ENCODE measurements at regions not wholly inside any gene's neighbourhood (a gene's known extent, or its start where the extent isn't known, plus 50 kb on each side); places are given as distances from the start of the nearest gene placed in this dataset.
"Not testable (repeated sequence)": the region's sequence is repeated elsewhere in the genome, so short reads cannot be mapped to it uniquely, and the experiment has no call there.

DNA sequence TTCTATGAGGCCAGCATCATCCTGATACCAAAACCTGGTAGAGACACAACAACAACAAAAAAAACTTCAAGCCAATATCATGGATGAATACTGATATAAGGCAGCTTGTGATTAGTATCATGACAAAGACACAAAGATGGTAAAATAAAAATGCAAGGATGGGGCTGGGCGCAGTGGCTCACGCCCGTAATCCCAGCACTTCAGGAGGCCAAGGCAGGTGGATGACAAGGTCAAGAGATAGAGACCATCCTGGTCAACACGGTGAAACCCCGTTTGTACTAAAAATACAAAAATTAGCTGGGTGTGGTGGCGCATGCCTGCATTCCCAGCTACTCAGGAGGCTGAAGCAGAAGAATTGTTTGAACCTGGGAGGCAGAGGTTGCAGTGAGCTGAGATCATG lies 210.2 kb downstream of the POTEM start:
- H3K4me1 ChIP-seq (ENCODE audit: insufficient read depth, low read length, severe bottlenecking); H4K20me1 ChIP-seq (ENCODE audit: insufficient read depth, low read length); H3F3A ChIP-seq (ENCODE audit: insufficient read depth, low read length); H3K4me2 ChIP-seq (ENCODE audit: low read length); H3K36me3 ChIP-seq (ENCODE audit: insufficient read depth, low read length); H3K4me3 ChIP-seq (ENCODE audit: low read depth, low read length, poor library complexity, severe bottlenecking); H3K27ac ChIP-seq (ENCODE audit: low read depth, low read length, poor library complexity, severe bottlenecking); H2AFZ ChIP-seq (ENCODE audit: low read length); H3K9me2 ChIP-seq (ENCODE audit: low read depth, low read length); H3K9ac ChIP-seq (ENCODE audit: low read length); H3K9me3 ChIP-seq (ENCODE audit: low read length); H3K79me2 ChIP-seq (ENCODE audit: insufficient read depth, low read length); H3K27me3 ChIP-seq (ENCODE audit: insufficient read depth, low read length): not testable (repeated sequence)

DNA sequence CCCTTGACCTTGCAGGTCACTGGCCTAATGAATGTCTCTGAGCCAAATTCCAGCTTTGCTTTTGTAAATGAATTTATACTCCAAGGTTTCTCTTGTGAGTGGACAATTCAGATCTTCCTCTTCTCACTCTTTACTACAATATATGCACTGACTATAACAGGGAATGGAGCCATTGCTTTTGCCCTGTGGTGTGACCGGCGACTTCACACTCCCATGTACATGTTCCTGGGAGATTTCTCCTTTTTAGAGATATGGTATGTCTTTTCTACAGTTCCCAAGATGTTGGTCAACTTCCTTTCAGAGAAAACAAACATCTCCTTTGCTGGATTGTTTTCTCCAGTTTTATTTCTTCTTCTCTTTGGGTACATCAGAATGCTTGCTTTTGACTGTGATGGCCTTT lies 213.1 kb downstream of the POTEM start:
- H3K27ac ChIP-seq (ENCODE audit: low read depth, low read length, poor library complexity, severe bottlenecking); H3K27me3 ChIP-seq (ENCODE audit: insufficient read depth, low read length); H3K79me2 ChIP-seq (ENCODE audit: insufficient read depth, low read length); H3K9me2 ChIP-seq (ENCODE audit: low read depth, low read length); H4K20me1 ChIP-seq (ENCODE audit: insufficient read depth, low read length); H3F3A ChIP-seq (ENCODE audit: insufficient read depth, low read length); H3K4me3 ChIP-seq (ENCODE audit: low read depth, low read length, poor library complexity, severe bottlenecking); H3K9ac ChIP-seq (ENCODE audit: low read length); H3K4me1 ChIP-seq (ENCODE audit: insufficient read depth, low read length, severe bottlenecking); H3K36me3 ChIP-seq (ENCODE audit: insufficient read depth, low read length); H2AFZ ChIP-seq (ENCODE audit: low read length); H3K4me2 ChIP-seq (ENCODE audit: low read length); H3K9me3 ChIP-seq (ENCODE audit: low read length): not testable (repeated sequence)

DNA sequence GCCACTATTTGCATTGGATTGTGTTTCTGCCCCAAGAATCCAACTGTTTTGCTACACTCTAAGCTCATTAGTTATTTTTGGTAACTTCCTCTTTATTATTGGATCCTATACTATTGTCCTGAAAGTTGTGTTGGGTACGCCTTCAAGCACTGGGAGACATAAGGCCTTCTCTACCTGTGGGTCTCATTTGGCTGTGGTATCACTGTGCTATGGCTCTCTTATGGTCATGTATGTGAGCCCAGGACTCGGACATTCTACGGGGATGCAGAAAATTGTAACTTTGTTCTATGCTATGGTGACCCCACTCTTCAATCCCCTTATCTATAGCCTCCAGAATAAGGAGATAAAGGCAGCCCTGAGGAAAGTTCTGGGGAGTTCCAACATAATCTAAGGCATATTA lies 213.6 kb downstream of the POTEM start:
- H3K9me3 ChIP-seq (ENCODE audit: low read length); H3K27me3 ChIP-seq (ENCODE audit: insufficient read depth, low read length); H3K4me2 ChIP-seq (ENCODE audit: low read length); H3K36me3 ChIP-seq (ENCODE audit: insufficient read depth, low read length); H3F3A ChIP-seq (ENCODE audit: insufficient read depth, low read length); H4K20me1 ChIP-seq (ENCODE audit: insufficient read depth, low read length); H3K79me2 ChIP-seq (ENCODE audit: insufficient read depth, low read length); H3K27ac ChIP-seq (ENCODE audit: low read depth, low read length, poor library complexity, severe bottlenecking); H3K4me1 ChIP-seq (ENCODE audit: insufficient read depth, low read length, severe bottlenecking); H3K9me2 ChIP-seq (ENCODE audit: low read depth, low read length); H3K4me3 ChIP-seq (ENCODE audit: low read depth, low read length, poor library complexity, severe bottlenecking); H2AFZ ChIP-seq (ENCODE audit: low read length); H3K9ac ChIP-seq (ENCODE audit: low read length): not testable (repeated sequence)

DNA sequence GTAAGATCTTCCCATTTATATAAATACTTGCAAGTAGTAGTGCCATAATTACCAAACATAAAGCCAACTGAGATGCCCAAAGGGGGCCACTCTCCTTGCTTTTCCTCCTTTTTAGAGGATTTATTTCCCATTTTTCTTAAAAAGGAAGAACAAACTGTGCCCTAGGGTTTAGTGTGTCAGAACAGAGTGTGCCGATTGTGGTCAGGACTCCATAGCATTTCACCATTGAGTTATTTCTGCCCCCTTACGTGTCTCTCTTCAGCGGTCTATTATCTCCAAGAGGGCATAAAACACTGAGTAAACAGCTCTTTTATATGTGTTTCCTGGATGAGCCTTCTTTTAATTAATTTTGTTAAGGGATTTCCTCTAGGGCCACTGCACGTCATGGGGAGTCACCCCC lies 227.9 kb downstream of the POTEM start:
- not testable (repeated sequence) for H2AFZ ChIP-seq (ENCODE audit: low read length); H3K79me2 ChIP-seq (ENCODE audit: insufficient read depth, low read length); H3K9me2 ChIP-seq (ENCODE audit: low read depth, low read length); H3K4me2 ChIP-seq (ENCODE audit: low read length); H3K9ac ChIP-seq (ENCODE audit: low read length); H3K4me3 ChIP-seq (ENCODE audit: low read depth, low read length, poor library complexity, severe bottlenecking); H3K27ac ChIP-seq (ENCODE audit: low read depth, low read length, poor library complexity, severe bottlenecking); H3K4me1 ChIP-seq (ENCODE audit: insufficient read depth, low read length, severe bottlenecking); H3K36me3 ChIP-seq (ENCODE audit: insufficient read depth, low read length); H4K20me1 ChIP-seq (ENCODE audit: insufficient read depth, low read length); H3K27me3 ChIP-seq (ENCODE audit: insufficient read depth, low read length); H3K9me3 ChIP-seq (ENCODE audit: low read length); H3F3A ChIP-seq (ENCODE audit: insufficient read depth, low read length)

DNA sequence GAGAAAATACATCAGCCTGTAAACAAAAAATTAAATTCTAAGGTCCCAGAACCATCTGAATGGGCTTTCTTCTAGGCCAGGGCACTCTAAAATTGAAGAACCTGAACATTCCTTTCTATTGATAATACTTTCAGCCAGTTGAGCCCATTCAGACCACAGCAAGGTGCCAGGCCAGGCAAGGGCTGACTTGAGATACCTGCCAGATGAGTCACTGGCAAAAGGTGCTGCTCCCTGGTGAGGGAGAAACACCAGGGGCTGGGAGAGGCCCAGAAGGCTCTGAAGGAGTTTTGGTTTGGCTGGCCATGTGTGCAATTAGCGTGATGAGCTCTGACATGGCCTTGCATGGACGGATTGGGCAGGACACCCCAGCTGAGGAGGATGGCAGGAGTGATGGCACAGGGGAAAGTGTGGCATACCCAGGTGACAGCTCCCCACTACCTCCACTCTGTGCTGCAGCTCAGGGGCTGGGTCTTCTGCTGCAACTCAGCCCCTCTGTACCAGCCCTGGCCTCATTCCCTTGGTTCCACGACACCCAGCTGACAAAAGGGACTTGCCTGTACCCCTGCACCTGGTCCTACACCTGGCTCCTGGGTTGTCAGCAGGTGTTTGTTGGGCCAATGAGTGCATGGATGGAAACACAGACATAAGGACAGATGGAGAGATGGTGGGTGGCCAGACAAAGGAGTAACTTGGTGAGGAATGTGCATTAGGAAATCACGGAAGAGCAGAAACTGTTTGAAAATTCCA lies 230.4 kb downstream of the POTEM start:
- not testable (repeated sequence) for H3K4me1 ChIP-seq (ENCODE audit: insufficient read depth, low read length, severe bottlenecking); H3K9ac ChIP-seq (ENCODE audit: low read length); H3F3A ChIP-seq (ENCODE audit: insufficient read depth, low read length); H3K9me2 ChIP-seq (ENCODE audit: low read depth, low read length); H3K9me3 ChIP-seq (ENCODE audit: low read length); H3K4me2 ChIP-seq (ENCODE audit: low read length); H3K4me3 ChIP-seq (ENCODE audit: low read depth, low read length, poor library complexity, severe bottlenecking); H4K20me1 ChIP-seq (ENCODE audit: insufficient read depth, low read length); H2AFZ ChIP-seq (ENCODE audit: low read length); H3K27me3 ChIP-seq (ENCODE audit: insufficient read depth, low read length); H3K27ac ChIP-seq (ENCODE audit: low read depth, low read length, poor library complexity, severe bottlenecking); H3K79me2 ChIP-seq (ENCODE audit: insufficient read depth, low read length); H3K36me3 ChIP-seq (ENCODE audit: insufficient read depth, low read length)

DNA sequence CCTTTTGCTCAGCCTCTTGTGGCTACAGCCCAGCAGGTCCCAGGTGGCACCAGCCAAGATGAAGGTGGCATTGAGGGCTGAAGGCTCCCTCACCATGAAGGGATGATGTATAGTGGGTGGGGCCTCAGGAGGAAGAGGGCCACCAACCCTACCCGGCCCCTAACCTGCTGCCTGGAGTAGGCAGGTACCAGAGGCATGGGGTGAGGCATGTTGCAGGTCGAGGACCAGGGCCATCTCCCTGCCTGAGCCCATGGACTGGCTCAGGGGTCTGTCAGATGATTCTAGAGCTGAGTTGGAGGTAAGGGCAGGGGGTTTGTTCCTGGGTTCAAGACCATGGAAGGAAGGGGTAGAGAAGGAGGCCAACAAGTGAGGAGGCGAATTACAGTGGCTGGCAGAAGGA lies 231.1 kb downstream of the POTEM start:
- H3K79me2 ChIP-seq (ENCODE audit: insufficient read depth, low read length); H4K20me1 ChIP-seq (ENCODE audit: insufficient read depth, low read length); H2AFZ ChIP-seq (ENCODE audit: low read length); H3K4me2 ChIP-seq (ENCODE audit: low read length); H3K9me2 ChIP-seq (ENCODE audit: low read depth, low read length); H3K9me3 ChIP-seq (ENCODE audit: low read length); H3K27me3 ChIP-seq (ENCODE audit: insufficient read depth, low read length); H3F3A ChIP-seq (ENCODE audit: insufficient read depth, low read length); H3K9ac ChIP-seq (ENCODE audit: low read length); H3K27ac ChIP-seq (ENCODE audit: low read depth, low read length, poor library complexity, severe bottlenecking); H3K4me3 ChIP-seq (ENCODE audit: low read depth, low read length, poor library complexity, severe bottlenecking); H3K4me1 ChIP-seq (ENCODE audit: insufficient read depth, low read length, severe bottlenecking); H3K36me3 ChIP-seq (ENCODE audit: insufficient read depth, low read length): not testable (repeated sequence)

DNA sequence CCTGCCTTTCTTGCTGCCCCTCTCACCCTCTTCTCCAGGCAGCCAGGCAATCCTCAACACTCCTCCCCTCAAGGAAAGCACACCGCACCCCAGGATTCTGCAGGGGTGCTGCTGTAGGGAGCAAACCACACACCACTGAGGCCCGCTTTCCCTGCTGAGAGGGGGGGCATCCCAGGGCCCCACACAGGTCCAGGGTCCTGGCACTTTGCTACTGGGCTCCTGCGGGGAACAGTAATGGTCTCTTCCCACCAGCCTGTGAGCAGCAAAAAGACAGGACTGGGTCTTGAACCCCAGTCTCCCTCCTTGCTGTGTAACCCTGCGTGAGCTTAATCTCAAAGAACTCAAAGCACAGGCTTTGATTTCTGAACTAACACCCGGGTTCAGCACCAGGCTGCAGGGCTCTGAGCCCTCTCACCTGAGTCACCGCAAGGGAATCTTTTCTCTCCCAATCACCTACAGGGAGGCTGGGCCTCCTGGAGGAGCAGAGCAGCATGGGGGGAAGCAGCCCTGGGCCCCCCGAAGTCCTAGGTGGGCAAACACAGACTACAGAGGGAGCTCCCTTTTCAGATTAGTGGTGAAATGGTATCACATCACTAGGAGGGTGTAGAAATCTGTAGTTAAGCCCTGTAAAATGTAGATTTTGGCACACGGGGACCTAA lies 232.6 kb downstream of the POTEG start:
- H3K79me2 ChIP-seq (ENCODE audit: insufficient read depth, low read length); H3K27me3 ChIP-seq (ENCODE audit: insufficient read depth, low read length); H3K4me2 ChIP-seq (ENCODE audit: low read length); H3K27ac ChIP-seq (ENCODE audit: low read depth, low read length, poor library complexity, severe bottlenecking); H2AFZ ChIP-seq (ENCODE audit: low read length); H3K9me2 ChIP-seq (ENCODE audit: low read depth, low read length); H3K9me3 ChIP-seq (ENCODE audit: low read length); H3F3A ChIP-seq (ENCODE audit: insufficient read depth, low read length); H3K9ac ChIP-seq (ENCODE audit: low read length); H3K4me1 ChIP-seq (ENCODE audit: insufficient read depth, low read length, severe bottlenecking); H3K36me3 ChIP-seq (ENCODE audit: insufficient read depth, low read length); H4K20me1 ChIP-seq (ENCODE audit: insufficient read depth, low read length); H3K4me3 ChIP-seq (ENCODE audit: low read depth, low read length, poor library complexity, severe bottlenecking): not testable (repeated sequence)

DNA sequence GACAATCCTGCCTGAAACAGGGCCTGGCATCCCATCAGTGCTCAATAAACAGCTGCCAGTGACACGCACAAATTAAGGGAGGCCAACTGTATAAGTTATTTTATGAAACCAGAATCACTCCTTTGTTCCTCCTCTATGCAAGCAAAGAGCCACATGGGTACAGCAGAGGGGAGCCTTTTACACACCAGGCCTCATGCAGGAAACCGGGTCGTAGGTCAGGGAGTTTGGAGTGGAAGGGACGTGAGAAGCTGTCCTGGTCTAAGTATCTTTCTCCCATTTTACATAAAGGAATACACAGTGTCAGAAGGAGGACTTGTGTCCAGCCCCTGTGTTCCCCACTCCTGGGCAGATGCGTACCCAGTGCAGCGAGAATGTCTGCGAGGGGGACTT lies 232.1 kb downstream of the POTEG start:
- H3K36me3 ChIP-seq (ENCODE audit: insufficient read depth, low read length); H2AFZ ChIP-seq (ENCODE audit: low read length); H3K9ac ChIP-seq (ENCODE audit: low read length); H3K27ac ChIP-seq (ENCODE audit: low read depth, low read length, poor library complexity, severe bottlenecking); H3K4me1 ChIP-seq (ENCODE audit: insufficient read depth, low read length, severe bottlenecking); H3F3A ChIP-seq (ENCODE audit: insufficient read depth, low read length); H3K4me3 ChIP-seq (ENCODE audit: low read depth, low read length, poor library complexity, severe bottlenecking); H3K27me3 ChIP-seq (ENCODE audit: insufficient read depth, low read length); H3K79me2 ChIP-seq (ENCODE audit: insufficient read depth, low read length); H4K20me1 ChIP-seq (ENCODE audit: insufficient read depth, low read length); H3K9me3 ChIP-seq (ENCODE audit: low read length); H3K9me2 ChIP-seq (ENCODE audit: low read depth, low read length); H3K4me2 ChIP-seq (ENCODE audit: low read length): not testable (repeated sequence)

Measured in OCI-LY1 (cell line).